ENCODE measurements at regions not wholly inside any gene's neighbourhood (a gene's known extent, or its start where the extent isn't known, plus 50 kb on each side); places are given as distances from the start of the nearest gene placed in this dataset.

GRCh38 chr6:167523426-167523825, 198.5 kb downstream of the TTLL2 start:
- H3K9ac ChIP-seq (ENCODE audit: insufficient read depth, low read depth, low read length), result no peak overlapping the region
- H3K9me3 ChIP-seq (ENCODE audit: low read length), result no peaks in the 10 kb centered on the region
- H3K79me2 ChIP-seq (ENCODE audit: insufficient read depth, low read length), result no peaks in the 10 kb centered on the region
- DNase-seq (ENCODE audit: low spot score) (no peak), ATAC-seq (no peak), FAIRE-seq (no peak)
- 79% methylated on average over 13 of the region's 13 CpGs for WGBS (ENCODE audit: low lambda C conversion rate)
- no peak overlapping the region for H3K4me2 ChIP-seq (ENCODE audit: low read depth, low read length)
- in situ Hi-C loops (cut with HindIII; ENCODE audit: extremely low pct_ligation_motif_present, low pct_unique_long_range_greater_than_20kb) (no loop called here), intact Hi-C loops (cut with micrococcal nuclease; ENCODE audit: unreplicated experiment) (no loop called here)
- CTCF ChIA-PET (ENCODE audit: low intra/inter-chr PET ratio, low total read pairs), result no interaction called here
- no TSS peak for BruUV-seq (replicated peaks)
- H3K27ac ChIP-seq (ENCODE audit: extremely low read length, insufficient read depth, low read length), result no peak overlapping the region
- no peaks in the 10 kb centered on the region for H4K20me1 ChIP-seq (ENCODE audit: insufficient read depth, low read length)
- TF ChIP-seq ATM (IDR thresholded peaks at IDR 0.05; ENCODE audit: borderline replicate concordance) (no peak), SALL1 (CRISPR knock-in tag; IDR thresholded peaks at IDR 0.05) (no peak), ZNF883 (CRISPR knock-in tag; IDR thresholded peaks at IDR 0.05; ENCODE audit: not compliant biosample characterization) (no peak), ZSCAN12 (CRISPR knock-in tag; IDR thresholded peaks at IDR 0.05) (no peak), RCOR2 (CRISPR knock-in tag; IDR thresholded peaks at IDR 0.05) (no peak), CENPT (CRISPR knock-in tag; IDR thresholded peaks at IDR 0.05; ENCODE audit: low read depth) (no peak), MXI1 (IDR thresholded peaks at IDR 0.05; ENCODE audit: borderline replicate concordance, low read depth, low read length) (no peak), JARID2 (CRISPR knock-in tag; IDR thresholded peaks at IDR 0.05; ENCODE audit: insufficient replicate concordance) (no peak), ZNF510 (CRISPR knock-in tag; IDR thresholded peaks at IDR 0.05; ENCODE audit: low read depth) (no peak), NCOA2 (CRISPR knock-in tag; IDR thresholded peaks at IDR 0.05) (no peak), RBAK (CRISPR knock-in tag; IDR thresholded peaks at IDR 0.05) (no peak), TCF7 (IDR thresholded peaks at IDR 0.05; ENCODE audit: low read depth) (no peak), SPEN (CRISPR knock-in tag; IDR thresholded peaks at IDR 0.05; ENCODE audit: low read depth) (no peak), NFKBIZ (CRISPR knock-in tag; IDR thresholded peaks at IDR 0.05) (no peak), HBP1 (CRISPR knock-in tag; IDR thresholded peaks at IDR 0.05; ENCODE audit: low read depth) (no peak), TEAD3 (CRISPR knock-in tag; optimal IDR thresholded peaks at IDR 0.05; ENCODE audit: borderline replicate concordance) (no peak), ZNF205 (CRISPR knock-in tag; IDR thresholded peaks at IDR 0.05) (no peak), ZNF652 (CRISPR knock-in tag; IDR thresholded peaks at IDR 0.05; ENCODE audit: borderline replicate concordance, low read depth) (no peak)
- TF ChIP-seq, protein P1, sequence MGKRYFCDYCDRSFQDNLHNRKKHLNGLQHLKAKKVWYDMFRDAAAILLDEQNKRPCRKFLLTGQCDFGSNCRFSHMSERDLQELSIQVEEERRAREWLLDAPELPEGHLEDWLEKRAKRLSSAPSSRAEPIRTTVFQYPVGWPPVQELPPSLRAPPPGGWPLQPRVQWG (CRISPR knock-in tag; IDR thresholded peaks at IDR 0.05; ENCODE audit: borderline replicate concordance, low read depth), result no peak
- TF ChIP-seq, protein P2, sequence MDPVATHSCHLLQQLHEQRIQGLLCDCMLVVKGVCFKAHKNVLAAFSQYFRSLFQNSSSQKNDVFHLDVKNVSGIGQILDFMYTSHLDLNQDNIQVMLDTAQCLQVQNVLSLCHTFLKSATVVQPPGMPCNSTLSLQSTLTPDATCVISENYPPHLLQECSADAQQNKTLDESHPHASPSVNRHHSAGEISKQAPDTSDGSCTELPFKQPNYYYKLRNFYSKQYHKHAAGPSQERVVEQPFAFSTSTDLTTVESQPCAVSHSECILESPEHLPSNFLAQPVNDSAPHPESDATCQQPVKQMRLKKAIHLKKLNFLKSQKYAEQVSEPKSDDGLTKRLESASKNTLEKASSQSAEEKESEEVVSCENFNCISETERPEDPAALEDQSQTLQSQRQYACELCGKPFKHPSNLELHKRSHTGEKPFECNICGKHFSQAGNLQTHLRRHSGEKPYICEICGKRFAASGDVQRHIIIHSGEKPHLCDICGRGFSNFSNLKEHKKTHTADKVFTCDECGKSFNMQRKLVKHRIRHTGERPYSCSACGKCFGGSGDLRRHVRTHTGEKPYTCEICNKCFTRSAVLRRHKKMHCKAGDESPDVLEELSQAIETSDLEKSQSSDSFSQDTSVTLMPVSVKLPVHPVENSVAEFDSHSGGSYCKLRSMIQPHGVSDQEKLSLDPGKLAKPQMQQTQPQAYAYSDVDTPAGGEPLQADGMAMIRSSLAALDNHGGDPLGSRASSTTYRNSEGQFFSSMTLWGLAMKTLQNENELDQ (CRISPR knock-in tag; IDR thresholded peaks at IDR 0.05; ENCODE audit: borderline replicate concordance), result no peak
- no peaks in the 10 kb centered on the region for H3K4me1 ChIP-seq (ENCODE audit: insufficient read depth, low read length)
- H3K4me3 ChIP-seq (replicated peaks in 1 of 3; ENCODE audit: insufficient read depth in 1 of 3, low read depth in 2 of 3, low read length in 3 of 3), result no peak overlapping the region
- peaks cover 2 to 58% of the 10 kb centered on the region in 2 experiments; a peak in 4 of 5 replicates for H3K27me3 ChIP-seq (ENCODE audit: control insufficient read depth in 1 of 2, insufficient read depth in 2 of 2, low read length in 2 of 2)
- no peaks in the 10 kb centered on the region for H3K36me3 ChIP-seq (replicated peaks in 1 of 2; ENCODE audit: control insufficient read depth in 1 of 2, insufficient read depth in 2 of 2, low read length in 2 of 2)
- POLR2A ChIA-PET, result no interaction called here
- H2AFZ ChIP-seq (ENCODE audit: low read length), result no peak overlapping the region
